Sciatic nerve (tissue), 2 donors: ENCODE measurements at regions not wholly inside any gene's neighbourhood (a gene's known extent, or its start where the extent isn't known, plus 50 kb on each side); places are given as distances from the start of the nearest gene placed in this dataset.
"Not testable (repeated sequence)": the region's sequence is repeated elsewhere in the genome, so short reads cannot be mapped to it uniquely, and the experiment has no call there.

Experiments used
- ATAC-seq: fragments of 200-7000 bp; cut with Tn5 transposase; one replicate; pipeline ENCODE4 v1.9.1; 2020; ENCODE audit warnings: mild to moderate bottlenecking, moderate library complexity
- DNase-seq: peaks from one replicate; pipeline ENCODE4 v3.0.0-alpha.2; 2020; ENCODE audit warnings: low spot score
- intact Hi-C: fragments of 100-400 bp; cut with DNase I; formaldehyde crosslinking; loops from one replicate; pipeline ENCODE4 v1.14.2; 2022
- donor health status: DM: no; HTN: no; CAD: no.
- donor health status: DM: no; HTN: no; CAD: no.

GRCh38 chr7:36047091-36047658 lies 105.9 kb upstream of the EEPD1 start:
- intact Hi-C loops = no loop called here
- DNase-seq (no peak), ATAC-seq (no peak)

- ATAC-seq (peak; percentile 87), DNase-seq (no peak)
- intact Hi-C loops = no loop called here
Observed at GRCh38 chr7:36048141-36048901, 104.7 kb upstream of the EEPD1 start.

- intact Hi-C loops = no loop called here
- ATAC-seq = no peak
- DNase-seq = no peak
Observed at GRCh38 chr7:36048902-36049240, 104.2 kb upstream of the EEPD1 start.

DNA sequence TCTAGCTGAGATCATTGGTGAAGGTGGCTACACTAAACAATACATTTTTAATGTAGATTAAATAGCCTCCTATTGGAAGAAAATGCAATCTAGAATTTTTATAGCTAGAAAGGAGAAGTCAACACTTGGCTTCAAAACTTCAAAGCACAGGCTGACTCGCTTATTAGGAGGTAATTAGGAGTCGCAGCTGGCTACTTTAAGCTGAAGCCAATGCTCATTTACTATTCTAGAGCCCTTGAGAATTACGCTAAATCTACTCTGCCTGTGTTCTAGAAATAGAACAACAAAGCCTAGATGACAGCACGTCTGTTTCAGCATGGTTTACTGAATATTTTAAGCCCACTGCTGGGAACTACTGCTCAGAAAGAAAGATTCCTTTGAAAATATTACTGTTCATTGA lies 101.6 kb upstream of the EEPD1 start:
- intact Hi-C loops = no loop called here
- DNase-seq = no peak
- ATAC-seq = no peak

DNA sequence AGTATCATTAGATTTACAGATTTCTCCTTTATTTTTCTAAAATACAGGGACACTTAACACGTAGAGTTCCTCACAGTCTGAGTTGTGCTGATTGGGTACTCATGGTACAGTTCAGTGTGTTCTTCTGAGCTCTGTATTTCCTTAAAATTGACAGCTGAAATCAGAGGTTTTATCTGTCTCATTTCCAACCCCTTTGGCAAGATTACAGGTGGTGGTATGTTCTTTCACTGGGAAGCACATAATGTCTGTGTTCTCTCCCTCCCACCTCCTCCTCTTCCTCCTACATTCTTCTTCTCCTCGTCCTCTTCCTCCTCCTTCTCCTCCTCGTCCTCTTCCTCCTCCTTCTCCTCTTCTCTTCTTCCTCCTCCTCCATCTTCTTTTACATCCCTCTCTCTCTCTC lies 99.5 kb upstream of the EEPD1 start:
- intact Hi-C loops = no loop called here
- no peak for DNase-seq
- no peak for ATAC-seq

GRCh38 chr7:36054637-36055036 lies 98.4 kb upstream of the EEPD1 start:
- ATAC-seq (no peak), DNase-seq (no peak)
- intact Hi-C loops = no loop called here

- ATAC-seq = no peak
- no peak for DNase-seq
- intact Hi-C loops = no loop called here
Observed at GRCh38 chr7:36055207-36055606, 97.8 kb upstream of the EEPD1 start.

- DNase-seq (no peak), ATAC-seq (no peak)
- intact Hi-C loops = no loop called here
Observed at GRCh38 chr7:36057323-36057722, 95.7 kb upstream of the EEPD1 start.

DNA sequence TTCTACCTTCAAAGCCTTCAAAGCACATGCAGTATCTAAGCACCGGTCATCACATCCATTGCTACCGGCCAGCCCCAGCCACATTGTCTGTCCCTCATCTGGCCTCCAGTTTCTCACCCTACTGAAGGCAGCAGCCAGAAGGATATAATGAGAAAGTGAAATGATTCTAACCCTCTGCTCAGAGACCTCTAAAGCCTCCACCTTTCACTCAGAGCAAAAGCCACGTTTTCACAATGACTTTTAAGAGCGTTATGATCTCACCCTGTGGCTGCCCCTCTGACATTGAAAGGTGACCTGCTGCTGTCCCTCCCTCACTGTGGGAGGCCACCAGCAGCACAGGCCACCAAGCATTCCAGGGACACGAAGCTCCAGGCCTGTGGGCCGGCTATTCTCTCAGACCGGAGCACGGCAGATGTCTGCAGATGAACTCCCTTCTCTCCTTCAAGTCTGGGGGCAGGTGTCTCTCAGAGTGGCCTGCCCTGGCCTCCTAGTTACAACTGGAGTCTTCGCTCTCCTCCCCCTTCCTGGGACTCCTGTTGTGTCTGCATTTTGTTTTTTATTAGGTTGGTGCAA lies 94.9 kb upstream of the EEPD1 start:
- no peak for DNase-seq
- ATAC-seq = no peak
- intact Hi-C loops = no loop called here

- DNase-seq, intact Hi-C loops, ATAC-seq: not testable (repeated sequence)
Observed at GRCh38 chr7:36060388-36060787, 92.7 kb upstream of the EEPD1 start.

DNA sequence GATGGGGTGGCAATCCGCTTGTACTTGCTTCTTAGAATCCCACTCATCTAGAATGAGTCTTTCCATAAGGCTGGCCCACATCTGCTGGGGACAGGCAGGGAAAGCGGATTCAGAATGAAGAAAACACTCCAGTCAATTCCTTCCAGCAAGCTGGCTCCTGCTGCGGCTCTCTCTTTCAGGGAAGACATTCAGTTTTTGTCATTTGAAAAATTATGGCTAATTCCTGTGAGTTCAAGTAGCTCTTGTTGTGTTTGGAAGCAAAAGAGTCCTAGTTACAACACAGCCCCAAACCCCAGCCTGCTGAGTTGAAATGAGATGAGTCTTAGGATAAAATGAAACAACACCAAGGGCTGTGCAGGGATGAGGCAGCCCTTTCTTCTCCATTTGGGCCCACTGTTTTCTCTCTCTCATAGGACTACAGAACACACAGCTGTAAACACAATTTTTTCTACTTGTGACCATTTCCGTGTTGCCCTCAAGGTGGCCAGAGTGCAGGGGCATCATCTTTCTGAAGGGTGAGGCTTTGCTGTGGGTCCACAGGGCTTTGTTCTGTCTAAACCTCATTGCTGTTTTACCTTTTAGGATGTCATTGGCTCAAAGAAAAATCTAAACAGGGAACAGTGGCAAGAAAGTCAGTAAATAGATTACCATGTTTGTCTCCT lies 90.8 kb upstream of the EEPD1 start:
- intact Hi-C loops = no loop called here
- peak; percentile 95 for ATAC-seq
- DNase-seq = no peak

- DNase-seq = no peak
- intact Hi-C loops = no loop called here
- no peak for ATAC-seq
Observed at GRCh38 chr7:36064676-36065075, 88.4 kb upstream of the EEPD1 start.

GRCh38 chr7:36065563-36066342 lies 87.3 kb upstream of the EEPD1 start:
- intact Hi-C loops, DNase-seq, ATAC-seq: not testable (repeated sequence)

GRCh38 chr7:36066343-36066664 lies 86.8 kb upstream of the EEPD1 start:
- no peak for ATAC-seq

DNA sequence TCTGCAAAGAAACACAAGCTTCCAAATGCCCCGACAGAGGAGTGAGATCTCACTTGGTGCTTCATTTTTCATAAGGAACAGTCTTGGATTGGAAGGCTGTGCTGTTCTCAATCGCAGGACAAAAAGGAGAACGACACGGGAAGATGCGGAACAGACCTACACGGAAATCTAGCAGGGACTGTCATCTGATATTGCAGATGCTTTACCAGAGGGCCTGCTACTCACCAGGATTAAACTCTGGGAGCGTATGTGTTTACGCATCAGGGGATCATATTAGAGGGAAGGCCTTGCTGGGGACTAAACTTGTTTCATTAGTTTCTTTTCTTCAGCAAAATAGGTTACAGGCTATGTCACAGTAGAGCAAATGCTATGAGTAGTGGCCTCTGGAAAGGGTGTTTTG lies 82.8 kb upstream of the EEPD1 start:
- ATAC-seq = no peak
- DNase-seq = no peak
- intact Hi-C loops = no loop called here

More at GRCh38 chr7:36066343-36066664, 86.8 kb upstream of the EEPD1 start:
- intact Hi-C loops = no loop called here
- DNase-seq = no peak

DNA sequence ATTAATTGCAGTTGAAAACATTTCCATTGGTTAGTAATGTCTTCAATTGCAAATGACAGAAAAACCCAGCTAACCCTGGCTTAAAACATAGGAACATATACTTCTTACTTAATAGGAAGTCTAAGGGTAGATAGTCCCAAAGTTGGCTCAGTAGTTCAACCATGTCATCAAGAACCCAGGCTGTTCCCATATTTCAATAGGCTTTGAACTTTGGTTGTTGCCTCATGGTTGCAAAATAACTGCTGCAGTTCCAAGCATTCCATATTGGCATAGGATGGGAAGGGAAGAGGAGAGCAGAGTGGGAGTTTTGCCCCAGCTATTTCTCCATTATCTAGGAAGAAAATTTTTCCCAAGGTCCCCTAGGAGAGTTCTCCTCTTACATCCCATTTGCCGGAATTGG lies 81.4 kb upstream of the EEPD1 start:
- ATAC-seq (no peak), DNase-seq (no peak)
- intact Hi-C loops = no loop called here

DNA sequence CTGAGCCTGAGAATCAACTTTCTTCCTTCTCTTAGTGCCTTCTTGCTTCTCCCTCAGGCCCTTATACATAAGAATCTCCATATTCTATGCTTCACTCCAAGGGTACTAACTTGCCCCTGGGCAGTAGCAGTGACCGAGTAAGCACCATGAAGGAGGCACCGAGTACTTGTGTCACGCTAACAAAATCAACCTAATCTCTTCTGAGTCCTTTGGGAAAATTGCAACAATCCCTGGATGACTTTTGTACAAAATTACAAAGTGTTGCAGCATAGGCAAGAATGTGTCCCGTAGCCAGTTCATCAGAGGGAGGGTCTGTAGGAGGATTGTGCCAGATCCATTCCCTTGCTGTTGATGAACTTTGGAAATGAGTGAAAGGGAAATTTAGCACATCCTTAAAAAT lies 80.4 kb upstream of the EEPD1 start:
- ATAC-seq = peak; percentile 33
- intact Hi-C loops = no loop called here
- no peak for DNase-seq

DNA sequence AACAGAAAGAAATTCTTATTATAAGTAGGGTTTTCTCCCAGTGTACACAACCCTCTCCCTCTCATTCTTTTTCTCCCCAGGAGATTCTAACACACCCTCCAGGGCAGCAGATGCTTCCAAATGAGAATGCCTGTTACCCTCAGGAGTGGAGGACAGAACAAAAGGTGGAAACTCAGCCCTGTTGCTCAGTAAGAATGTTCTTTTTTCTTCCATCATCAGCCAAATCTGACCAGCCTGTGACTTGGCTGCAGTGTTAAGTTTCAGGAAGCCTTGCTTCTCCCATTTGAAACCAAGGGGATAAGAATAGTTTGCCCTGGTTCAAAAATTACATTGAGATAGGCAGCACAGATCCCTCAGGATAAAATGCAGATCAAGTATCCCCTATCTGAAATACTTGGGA lies 77.5 kb upstream of the EEPD1 start:
- DNase-seq (no peak), ATAC-seq (peak; percentile 33)
- intact Hi-C loops = no loop called here

DNA sequence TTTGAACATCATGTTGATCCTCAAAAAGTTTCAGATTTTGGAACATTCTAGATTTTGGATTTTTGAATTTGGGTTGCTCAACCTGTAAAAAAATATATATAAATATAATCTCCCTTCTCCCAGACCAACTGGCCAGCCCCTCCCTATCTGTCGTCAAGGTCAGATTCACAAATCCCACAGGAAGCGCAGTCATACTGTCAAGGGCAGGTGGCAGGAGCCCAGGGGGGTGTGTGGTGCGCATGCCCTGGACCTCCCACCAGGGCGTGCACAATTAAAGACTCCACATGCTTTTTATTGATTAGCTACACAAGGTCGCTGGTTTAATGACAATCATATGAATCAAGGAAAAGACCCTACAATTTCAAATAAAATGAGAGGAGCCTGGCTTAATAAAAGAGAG lies 77.0 kb upstream of the EEPD1 start:
- ATAC-seq (no peak), DNase-seq (no peak)
- intact Hi-C loops = no loop called here
